Keratinocyte (primary cell): ENCODE measurements at regions not wholly inside any gene's neighbourhood (a gene's known extent, or its start where the extent isn't known, plus 50 kb on each side); places are given as distances from the start of the nearest gene placed in this dataset.

Source experiments
- CTCF ChIP-seq, 3 experiments: IDR thresholded peaks in 1 of 3; conservative IDR thresholded peaks in 1 of 3; optimal IDR thresholded peaks in 1 of 3; 2 replicates in 2 of 3; 3 replicates in 1 of 3; pipeline versions ENCODE3 to v1.5.1; 2011; ENCODE audit warnings: low read length in 3 of 3, mild to moderate bottlenecking in 3 of 3, moderate library complexity in 2 of 3, control low read depth in 1 of 3, inconsistent platforms in 1 of 3; ENCODE audit not compliant: insufficient read depth in 2 of 3; ENCODE audit errors: extremely low read depth in 1 of 3
- EZH2 ChIP-seq: IDR thresholded peaks from one replicate; pipeline ENCODE4 v1.6.1; 2012; ENCODE audit warnings: inconsistent platforms, mild to moderate bottlenecking, low read length, moderate library complexity

GRCh38 chr21:41643246-41643966 lies 123.4 kb downstream of the RIPK4 start:
- TF ChIP-seq CTCF (optimal IDR thresholded peaks at IDR 0.05 in 1 of 3, IDR thresholded peaks at IDR 0.05 in 1 of 3, conservative IDR thresholded peaks at IDR 0.05 in 1 of 3; ENCODE audit: extremely low read depth in 1 of 3, insufficient read depth in 2 of 3, low read length in 3 of 3) (no peak), EZH2 (no peak)
